ENCODE measurements at regions not wholly inside any gene's neighbourhood (a gene's known extent, or its start where the extent isn't known, plus 50 kb on each side); places are given as distances from the start of the nearest gene placed in this dataset.

DNA sequence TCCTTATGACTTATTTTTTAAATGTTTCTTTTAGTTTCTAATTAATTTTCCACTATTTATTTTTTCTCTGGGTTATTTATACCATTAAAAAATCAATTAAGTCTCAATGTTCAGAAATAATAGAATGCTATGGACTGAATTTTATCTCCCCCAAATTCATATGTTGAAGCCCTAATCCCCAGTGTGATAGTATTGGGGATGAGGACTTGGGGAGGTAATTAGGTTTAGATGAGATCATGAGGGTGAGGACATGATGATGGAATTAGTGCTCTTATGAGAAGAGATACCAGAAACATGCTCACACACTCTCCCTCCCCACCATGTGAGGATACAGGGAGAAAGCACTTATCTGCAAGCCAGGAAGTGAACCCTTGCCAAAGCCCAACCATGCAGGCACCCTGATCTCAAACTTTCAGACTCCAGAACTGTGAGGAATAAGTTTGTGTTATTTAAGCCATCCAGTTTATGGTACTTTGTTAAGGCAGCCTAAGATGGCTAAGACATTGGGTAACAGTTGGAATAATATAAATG lies 202.6 kb downstream of the MDFIC start:
- TF ChIP-seq, protein P1, sequence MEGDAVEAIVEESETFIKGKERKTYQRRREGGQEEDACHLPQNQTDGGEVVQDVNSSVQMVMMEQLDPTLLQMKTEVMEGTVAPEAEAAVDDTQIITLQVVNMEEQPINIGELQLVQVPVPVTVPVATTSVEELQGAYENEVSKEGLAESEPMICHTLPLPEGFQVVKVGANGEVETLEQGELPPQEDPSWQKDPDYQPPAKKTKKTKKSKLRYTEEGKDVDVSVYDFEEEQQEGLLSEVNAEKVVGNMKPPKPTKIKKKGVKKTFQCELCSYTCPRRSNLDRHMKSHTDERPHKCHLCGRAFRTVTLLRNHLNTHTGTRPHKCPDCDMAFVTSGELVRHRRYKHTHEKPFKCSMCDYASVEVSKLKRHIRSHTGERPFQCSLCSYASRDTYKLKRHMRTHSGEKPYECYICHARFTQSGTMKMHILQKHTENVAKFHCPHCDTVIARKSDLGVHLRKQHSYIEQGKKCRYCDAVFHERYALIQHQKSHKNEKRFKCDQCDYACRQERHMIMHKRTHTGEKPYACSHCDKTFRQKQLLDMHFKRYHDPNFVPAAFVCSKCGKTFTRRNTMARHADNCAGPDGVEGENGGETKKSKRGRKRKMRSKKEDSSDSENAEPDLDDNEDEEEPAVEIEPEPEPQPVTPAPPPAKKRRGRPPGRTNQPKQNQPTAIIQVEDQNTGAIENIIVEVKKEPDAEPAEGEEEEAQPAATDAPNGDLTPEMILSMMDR (IDR thresholded peaks at IDR 0.05) = no peak
- no peak for TF ChIP-seq EZH2 (IDR thresholded peaks at IDR 0.05; ENCODE audit: borderline replicate concordance, insufficient read depth, low read depth, low read length, poor library complexity, severe bottlenecking)
